ENCODE measurements at regions not wholly inside any gene's neighbourhood (a gene's known extent, or its start where the extent isn't known, plus 50 kb on each side); places are given as distances from the start of the nearest gene placed in this dataset.

DNA sequence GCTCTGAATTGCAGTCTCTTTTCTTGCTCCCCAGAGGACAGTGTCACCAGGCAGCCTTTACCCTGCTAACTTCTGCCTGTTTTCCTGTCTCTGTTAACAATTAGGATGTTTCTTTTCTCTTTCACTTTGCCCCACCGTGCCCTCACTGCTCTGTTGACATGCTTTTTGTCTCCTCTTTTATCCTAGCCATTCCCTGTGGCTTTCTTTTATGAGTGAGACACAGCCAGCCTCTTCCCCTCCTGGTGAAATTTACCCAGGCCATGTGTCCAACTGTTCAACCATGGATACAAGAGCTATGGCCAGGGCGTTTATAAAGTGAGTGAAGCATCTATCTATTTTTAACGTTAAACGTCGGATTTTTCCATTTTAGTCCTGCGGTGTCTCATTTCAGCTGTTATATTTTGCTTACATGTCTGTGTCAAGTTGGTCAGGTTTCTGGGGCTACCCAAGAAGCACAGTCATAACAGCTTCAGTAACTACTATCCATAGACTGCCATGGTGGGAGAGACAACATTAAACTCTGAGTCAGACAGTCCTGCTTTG lies 443.2 kb upstream of the AZI2 start:
- TF ChIP-seq CTCF (IDR thresholded peaks at IDR 0.05; ENCODE audit: low read length) (no peak), EZH2 (IDR thresholded peaks at IDR 0.05; ENCODE audit: borderline replicate concordance, low read length) (no peak)
